DOHH2 (cell line): ENCODE measurements at regions not wholly inside any gene's neighbourhood (a gene's known extent, or its start where the extent isn't known, plus 50 kb on each side); places are given as distances from the start of the nearest gene placed in this dataset.

Experiments
- EZH2phosphoT487 ChIP-seq: fragments of 200-600 bp; sonication (generic); IDR thresholded peaks from 2 replicates; pipeline ENCODE4 v1.6.1; 2017; ENCODE audit warnings: borderline replicate concordance, mild to moderate bottlenecking, antibody characterized with exemption, low read length, moderate library complexity, mixed read lengths
- TF ChIP-seq, protein P1 (sequence below): fragments of 200-600 bp; sonication (generic); IDR thresholded peaks from one replicate; pipeline ENCODE4 v1.5.1; 2014; ENCODE audit warnings: antibody characterized with exemption, mild to moderate bottlenecking, low read depth, low read length; ENCODE audit not compliant: poor library complexity, severe bottlenecking

- TF ChIP-seq, protein P1, sequence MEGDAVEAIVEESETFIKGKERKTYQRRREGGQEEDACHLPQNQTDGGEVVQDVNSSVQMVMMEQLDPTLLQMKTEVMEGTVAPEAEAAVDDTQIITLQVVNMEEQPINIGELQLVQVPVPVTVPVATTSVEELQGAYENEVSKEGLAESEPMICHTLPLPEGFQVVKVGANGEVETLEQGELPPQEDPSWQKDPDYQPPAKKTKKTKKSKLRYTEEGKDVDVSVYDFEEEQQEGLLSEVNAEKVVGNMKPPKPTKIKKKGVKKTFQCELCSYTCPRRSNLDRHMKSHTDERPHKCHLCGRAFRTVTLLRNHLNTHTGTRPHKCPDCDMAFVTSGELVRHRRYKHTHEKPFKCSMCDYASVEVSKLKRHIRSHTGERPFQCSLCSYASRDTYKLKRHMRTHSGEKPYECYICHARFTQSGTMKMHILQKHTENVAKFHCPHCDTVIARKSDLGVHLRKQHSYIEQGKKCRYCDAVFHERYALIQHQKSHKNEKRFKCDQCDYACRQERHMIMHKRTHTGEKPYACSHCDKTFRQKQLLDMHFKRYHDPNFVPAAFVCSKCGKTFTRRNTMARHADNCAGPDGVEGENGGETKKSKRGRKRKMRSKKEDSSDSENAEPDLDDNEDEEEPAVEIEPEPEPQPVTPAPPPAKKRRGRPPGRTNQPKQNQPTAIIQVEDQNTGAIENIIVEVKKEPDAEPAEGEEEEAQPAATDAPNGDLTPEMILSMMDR, result no peak
- TF ChIP-seq EZH2phosphoT487, result no peak
Measured at GRCh38 chr2:16115881-16116830, 175.8 kb downstream of the MYCN start.
